ENCODE measurements at regions not wholly inside any gene's neighbourhood (a gene's known extent, or its start where the extent isn't known, plus 50 kb on each side); places are given as distances from the start of the nearest gene placed in this dataset.

GRCh38 chr18:49722477-49722876 lies 90.9 kb downstream of the ACAA2 start (continued):
- no peak for TF ChIP-seq SAP30 (IDR thresholded peaks at IDR 0.05; ENCODE audit: insufficient read depth, insufficient replicate concordance, low read length)
- no peak for TF ChIP-seq KDM5A (IDR thresholded peaks at IDR 0.05; ENCODE audit: low read length)
- TF ChIP-seq HDAC6 (IDR thresholded peaks at IDR 0.05; ENCODE audit: low read depth, low read length) = no peak
- TF ChIP-seq GABPA (IDR thresholded peaks at IDR 0.05; ENCODE audit: borderline replicate concordance, insufficient read depth, low read length) = no peak
- no peak for TF ChIP-seq E2F6 (IDR thresholded peaks at IDR 0.05)
- TF ChIP-seq RBBP5 (IDR thresholded peaks at IDR 0.05; ENCODE audit: borderline replicate concordance, low read depth, low read length) = no peak
- TF ChIP-seq ATF2 (IDR thresholded peaks at IDR 0.05; ENCODE audit: low read length) = no peak

Data from H1 (cell line).